ENCODE measurements at regions not wholly inside any gene's neighbourhood (a gene's known extent, or its start where the extent isn't known, plus 50 kb on each side); places are given as distances from the start of the nearest gene placed in this dataset.

DNA sequence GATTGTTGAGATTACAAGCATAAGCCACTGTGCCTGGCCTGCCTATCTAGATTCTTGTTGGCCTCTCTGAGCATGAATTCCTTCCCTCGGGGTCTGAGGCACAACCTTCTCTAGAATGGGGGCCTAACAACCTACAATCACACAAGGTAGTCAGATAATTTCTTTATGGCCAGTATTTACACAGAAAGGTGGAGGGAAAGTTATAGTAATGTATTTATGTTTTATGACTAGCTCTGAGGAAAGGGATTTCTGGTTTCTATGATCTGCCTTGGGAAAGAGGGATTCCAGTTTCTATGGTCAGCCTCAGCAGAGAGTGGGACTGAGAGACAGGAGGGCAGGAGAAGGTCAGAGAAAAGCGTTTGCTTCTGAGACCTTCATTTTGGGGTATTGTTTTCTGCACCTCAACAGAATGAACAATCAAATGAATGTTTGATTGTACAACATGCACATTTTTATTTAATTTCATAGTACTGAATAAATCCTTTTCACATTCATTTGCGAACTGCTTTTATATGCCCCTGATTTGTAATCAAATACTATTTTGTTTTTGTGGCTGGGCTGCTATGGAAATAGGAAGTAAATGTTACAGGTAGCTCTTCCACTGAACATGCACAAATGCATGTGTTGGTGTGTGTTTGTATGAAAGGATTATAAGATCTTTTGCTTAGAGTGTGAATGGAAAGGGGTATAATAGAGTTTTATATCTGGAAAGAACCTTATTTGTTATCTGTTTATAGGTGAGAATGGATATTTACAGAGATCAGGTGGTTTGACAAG, 499.7 kb upstream of the RGS6 start:
- TF ChIP-seq, protein P1, sequence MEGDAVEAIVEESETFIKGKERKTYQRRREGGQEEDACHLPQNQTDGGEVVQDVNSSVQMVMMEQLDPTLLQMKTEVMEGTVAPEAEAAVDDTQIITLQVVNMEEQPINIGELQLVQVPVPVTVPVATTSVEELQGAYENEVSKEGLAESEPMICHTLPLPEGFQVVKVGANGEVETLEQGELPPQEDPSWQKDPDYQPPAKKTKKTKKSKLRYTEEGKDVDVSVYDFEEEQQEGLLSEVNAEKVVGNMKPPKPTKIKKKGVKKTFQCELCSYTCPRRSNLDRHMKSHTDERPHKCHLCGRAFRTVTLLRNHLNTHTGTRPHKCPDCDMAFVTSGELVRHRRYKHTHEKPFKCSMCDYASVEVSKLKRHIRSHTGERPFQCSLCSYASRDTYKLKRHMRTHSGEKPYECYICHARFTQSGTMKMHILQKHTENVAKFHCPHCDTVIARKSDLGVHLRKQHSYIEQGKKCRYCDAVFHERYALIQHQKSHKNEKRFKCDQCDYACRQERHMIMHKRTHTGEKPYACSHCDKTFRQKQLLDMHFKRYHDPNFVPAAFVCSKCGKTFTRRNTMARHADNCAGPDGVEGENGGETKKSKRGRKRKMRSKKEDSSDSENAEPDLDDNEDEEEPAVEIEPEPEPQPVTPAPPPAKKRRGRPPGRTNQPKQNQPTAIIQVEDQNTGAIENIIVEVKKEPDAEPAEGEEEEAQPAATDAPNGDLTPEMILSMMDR (IDR thresholded peaks at IDR 0.05): no peak
- TF ChIP-seq POLR2AphosphoS5 (IDR thresholded peaks at IDR 0.05) (no peak), POLR2A (IDR thresholded peaks at IDR 0.05) (no peak)

Data from sigmoid colon (tissue), 4 donors.